ENCODE measurements at regions not wholly inside any gene's neighbourhood (a gene's known extent, or its start where the extent isn't known, plus 50 kb on each side); places are given as distances from the start of the nearest gene placed in this dataset.

DNA sequence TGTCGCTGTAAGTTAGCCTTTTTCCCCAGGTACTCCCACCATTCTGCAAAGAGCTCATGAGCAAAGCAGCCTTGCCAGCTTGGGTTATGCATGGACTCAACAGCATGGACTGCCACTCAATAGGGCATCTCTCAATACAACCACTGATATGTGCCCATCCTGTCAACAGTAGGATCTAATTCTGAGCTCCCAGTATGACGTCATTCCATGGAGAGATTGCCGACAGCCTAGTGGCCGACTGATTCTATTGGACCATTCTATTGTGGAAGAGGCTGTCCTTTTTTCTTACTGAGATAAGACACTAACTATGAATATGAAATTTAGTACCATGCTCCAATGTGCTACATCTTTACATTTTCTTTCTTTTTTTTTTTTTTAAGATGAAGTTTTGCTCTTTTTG, 2389.0 kb upstream of the AGA start:
- TF ChIP-seq CTCF (IDR thresholded peaks at IDR 0.05; ENCODE audit: unreplicated experiment) = no peak
- POLR2A ChIA-PET = no interaction called here
- no peaks in the 10 kb centered on the region for H3K27me3 Mint-ChIP-seq (ENCODE audit: insufficient read depth, unreplicated experiment)
- H3K4me1 Mint-ChIP-seq (ENCODE audit: insufficient read depth, unreplicated experiment) = no peaks in the 10 kb centered on the region
- H3K9me3 Mint-ChIP-seq (ENCODE audit: unreplicated experiment) = no peaks in the 10 kb centered on the region
- CTCF ChIA-PET = no interaction called here
- H3K4me3 Mint-ChIP-seq (ENCODE audit: unreplicated experiment) = no peak overlapping the region
- intact Hi-C loops (cut with micrococcal nuclease) = no loop called here
- DNase-seq (ENCODE audit: unreplicated experiment) = no peak
- H3K36me3 Mint-ChIP-seq (ENCODE audit: insufficient read depth, unreplicated experiment) = no peaks in the 10 kb centered on the region
- no TSS peak for BruUV-seq (replicated peaks)
- no peak overlapping the region for H3K27ac Mint-ChIP-seq (ENCODE audit: low read depth, unreplicated experiment)

DNA sequence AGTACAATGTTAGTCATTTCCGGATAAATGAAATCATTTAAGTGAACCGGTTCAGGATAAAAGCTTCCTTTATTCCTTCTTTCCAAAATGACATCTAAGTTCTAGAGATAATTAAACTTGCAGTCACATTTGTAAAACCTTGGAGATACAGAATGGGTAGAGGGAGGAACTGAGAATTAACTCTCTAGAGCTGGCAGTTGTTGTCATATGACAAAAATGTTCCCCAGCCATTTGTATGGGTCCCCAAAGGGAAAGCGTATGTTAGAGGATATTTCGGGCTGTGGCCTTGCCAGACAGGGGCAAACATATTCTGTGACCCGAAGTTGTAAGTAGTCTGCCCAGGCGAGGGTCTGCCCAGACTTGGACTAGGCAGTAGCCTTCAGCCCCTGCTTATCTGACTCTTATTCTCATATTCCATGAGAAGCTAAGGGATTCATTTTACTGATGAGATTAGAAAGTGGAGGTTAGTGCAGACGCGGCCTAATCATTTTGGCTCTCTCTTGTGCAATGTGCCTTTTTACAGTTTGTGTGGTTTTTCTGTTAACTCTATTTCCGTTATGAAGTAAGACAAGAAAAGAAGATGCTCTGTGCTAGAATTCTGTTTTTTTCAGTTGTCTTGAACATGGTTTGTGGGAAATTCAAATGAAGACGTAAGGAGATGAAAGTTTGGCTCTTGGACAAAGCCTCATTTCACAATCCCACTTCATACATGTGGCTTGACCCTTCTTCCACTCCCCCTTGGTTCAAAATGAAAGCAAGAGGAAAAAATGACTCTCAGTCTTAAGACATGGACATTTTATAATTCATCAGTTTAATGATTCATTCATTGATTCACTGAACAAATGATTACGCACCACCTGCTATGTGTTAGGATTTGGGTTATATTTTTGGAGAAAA, 2394.2 kb upstream of the AGA start:
- H3K9me3 Mint-ChIP-seq (ENCODE audit: unreplicated experiment) = no peaks in the 10 kb centered on the region
- no peaks in the 10 kb centered on the region for H3K27me3 Mint-ChIP-seq (ENCODE audit: insufficient read depth, unreplicated experiment)
- intact Hi-C loops (cut with micrococcal nuclease) = no loop called here
- no peak overlapping the region for H3K4me3 Mint-ChIP-seq (ENCODE audit: unreplicated experiment)
- ChIA-PET CTCF (no interaction called here), POLR2A (no interaction called here)
- no peaks in the 10 kb centered on the region for H3K36me3 Mint-ChIP-seq (ENCODE audit: insufficient read depth, unreplicated experiment)
- no TSS peak for BruUV-seq (replicated peaks)
- H3K4me1 Mint-ChIP-seq (ENCODE audit: insufficient read depth, unreplicated experiment) = no peaks in the 10 kb centered on the region
- no peak for DNase-seq (ENCODE audit: unreplicated experiment)
- H3K27ac Mint-ChIP-seq (ENCODE audit: low read depth, unreplicated experiment) = no peak overlapping the region
- no peak for TF ChIP-seq CTCF (IDR thresholded peaks at IDR 0.05; ENCODE audit: unreplicated experiment)

DNA sequence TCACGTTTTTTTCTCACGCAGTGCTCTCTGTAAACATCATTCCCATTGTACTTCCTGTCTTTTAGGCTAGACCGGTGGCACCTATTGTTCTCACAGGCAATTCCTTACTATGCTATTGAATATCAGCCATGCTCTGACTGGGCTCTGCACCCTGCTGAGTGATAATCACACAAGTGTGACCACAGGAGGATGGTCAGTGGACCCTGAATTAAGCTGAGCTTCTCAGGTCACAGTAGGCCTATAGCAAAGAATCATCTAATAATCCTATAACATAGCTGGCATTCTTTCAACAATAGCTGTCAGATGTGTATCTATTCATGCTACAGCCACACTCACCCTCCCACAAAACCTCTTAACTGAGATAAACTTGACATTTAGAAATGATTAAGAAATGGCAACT, 2399.8 kb upstream of the TENM3 start:
- ChIA-PET POLR2A (no interaction called here), CTCF (no interaction called here)
- Mint-ChIP-seq H3K9me3 (ENCODE audit: unreplicated experiment) (no peaks in the 10 kb centered on the region), H3K36me3 (ENCODE audit: insufficient read depth, unreplicated experiment) (no peaks in the 10 kb centered on the region), H3K4me1 (ENCODE audit: insufficient read depth, unreplicated experiment) (no peaks in the 10 kb centered on the region), H3K27ac (ENCODE audit: low read depth, unreplicated experiment) (no peak overlapping the region), H3K4me3 (ENCODE audit: unreplicated experiment) (no peak overlapping the region), H3K27me3 (ENCODE audit: insufficient read depth, unreplicated experiment) (no peaks in the 10 kb centered on the region)
- no peak for TF ChIP-seq CTCF (IDR thresholded peaks at IDR 0.05; ENCODE audit: unreplicated experiment)
- BruUV-seq (replicated peaks) = no TSS peak
- DNase-seq (ENCODE audit: unreplicated experiment) = no peak
- intact Hi-C loops (cut with micrococcal nuclease) = no loop called here

GRCh38 chr4:179855469-179855868, 2387.7 kb upstream of the TENM3 start:
- H3K27me3 Mint-ChIP-seq (ENCODE audit: insufficient read depth, unreplicated experiment) = no peaks in the 10 kb centered on the region
- DNase-seq (ENCODE audit: unreplicated experiment) = no peak
- no peaks in the 10 kb centered on the region for H3K4me1 Mint-ChIP-seq (ENCODE audit: insufficient read depth, unreplicated experiment)
- ChIA-PET POLR2A (no interaction called here), CTCF (no interaction called here)
- no peak for TF ChIP-seq CTCF (IDR thresholded peaks at IDR 0.05; ENCODE audit: unreplicated experiment)
- no peak overlapping the region for H3K27ac Mint-ChIP-seq (ENCODE audit: low read depth, unreplicated experiment)
- H3K9me3 Mint-ChIP-seq (ENCODE audit: unreplicated experiment) = peaks cover 10% of the 10 kb centered on the region
- H3K36me3 Mint-ChIP-seq (ENCODE audit: insufficient read depth, unreplicated experiment) = no peaks in the 10 kb centered on the region
- no peak overlapping the region for H3K4me3 Mint-ChIP-seq (ENCODE audit: unreplicated experiment)
- no TSS peak for BruUV-seq (replicated peaks)
- intact Hi-C loops (cut with micrococcal nuclease) = no loop called here
